NCI-H748 (cell line): ENCODE measurements at regions not wholly inside any gene's neighbourhood (a gene's known extent, or its start where the extent isn't known, plus 50 kb on each side); places are given as distances from the start of the nearest gene placed in this dataset.

ENCODE experiments used
- DNase-seq: peaks from one replicate; lab custom pipeline; 2025; ENCODE audit not compliant: unreplicated experiment; lab: John Stamatoyannopoulos, UW

DNA sequence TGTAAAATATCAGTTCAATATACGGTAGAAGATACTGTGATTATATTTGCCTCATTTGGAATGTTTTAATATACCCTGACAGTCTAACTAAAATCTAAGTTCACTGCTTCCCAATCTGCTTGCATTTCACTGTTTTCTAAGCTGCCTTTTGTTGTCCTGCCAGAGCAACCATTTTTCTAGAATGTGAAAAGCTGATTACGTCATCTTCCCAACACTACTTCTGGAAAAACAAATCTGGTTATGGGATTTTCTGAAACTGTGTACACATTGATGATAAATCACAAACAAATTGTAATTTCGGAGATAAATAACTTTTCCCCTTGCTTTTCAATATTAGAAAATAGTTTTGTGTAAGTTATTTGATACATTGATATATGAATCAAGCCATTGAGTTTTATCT lies 1529.0 kb downstream of the CDH11 start:
- no peak for DNase-seq

DNA sequence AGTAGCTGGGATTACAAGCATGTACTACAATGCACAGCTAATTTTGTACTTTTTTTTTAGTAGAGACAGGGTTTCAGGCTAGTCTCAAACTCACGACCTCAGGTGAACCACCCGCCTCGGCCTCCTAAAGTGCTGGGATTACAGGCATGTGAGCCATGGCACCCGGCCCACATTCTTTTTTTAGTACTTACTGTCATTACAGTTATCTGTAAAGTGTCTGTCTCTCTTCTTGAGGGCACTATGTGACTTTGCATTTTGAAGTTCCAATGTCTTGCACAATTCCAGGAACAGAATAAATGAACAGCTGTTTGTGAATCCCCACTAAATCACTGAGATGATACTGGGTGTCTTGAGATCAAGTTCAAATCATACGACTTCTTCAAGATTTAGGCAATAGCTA lies 1540.3 kb downstream of the CDH11 start:
- DNase-seq: no peak

- DNase-seq: no peak
Observed at GRCh38 chr16:63578791-63579190, 1542.6 kb upstream of the CDH8 start.

DNA sequence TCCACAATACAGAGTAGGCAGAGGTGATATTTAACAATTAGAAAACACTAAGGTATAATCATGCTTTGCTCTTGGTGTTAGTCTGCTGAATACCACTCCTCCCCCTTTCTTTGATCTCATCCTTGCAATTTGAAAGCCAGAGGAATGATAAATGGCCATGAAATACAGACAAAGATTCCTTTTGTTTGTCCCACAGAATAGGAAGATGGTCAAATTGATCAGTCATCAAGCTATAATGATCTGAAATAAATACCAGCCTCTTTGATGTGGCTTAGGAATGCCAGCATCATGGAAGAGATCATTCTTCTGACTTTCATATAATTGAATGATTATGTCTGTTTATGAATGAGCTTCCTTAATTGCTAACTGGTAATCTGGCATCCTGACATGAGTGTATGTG lies 1541.7 kb upstream of the CDH8 start:
- DNase-seq: peak; percentile 3

GRCh38 chr16:63575041-63575440 lies 1538.8 kb upstream of the CDH8 start:
- DNase-seq: no peak

DNA sequence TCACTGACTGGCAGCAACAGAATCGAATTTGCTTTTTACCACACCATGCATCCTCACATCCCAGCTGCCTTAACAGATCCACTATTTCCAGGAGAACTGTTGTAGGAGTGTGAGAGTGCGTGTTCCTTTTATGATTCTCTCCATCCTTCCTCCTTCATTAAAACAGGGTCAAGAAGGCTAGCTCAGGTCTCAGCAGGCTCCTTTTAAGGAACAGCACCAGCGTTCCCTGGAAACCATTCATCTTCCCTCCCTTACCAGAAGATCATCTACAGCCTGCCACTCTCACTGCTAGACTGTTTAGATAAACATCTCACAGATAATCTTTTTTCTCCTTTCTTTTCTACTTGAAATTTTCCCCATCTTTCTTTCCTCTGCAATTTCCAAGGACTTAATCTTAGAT lies 1531.9 kb upstream of the CDH8 start:
- DNase-seq: no peak

DNA sequence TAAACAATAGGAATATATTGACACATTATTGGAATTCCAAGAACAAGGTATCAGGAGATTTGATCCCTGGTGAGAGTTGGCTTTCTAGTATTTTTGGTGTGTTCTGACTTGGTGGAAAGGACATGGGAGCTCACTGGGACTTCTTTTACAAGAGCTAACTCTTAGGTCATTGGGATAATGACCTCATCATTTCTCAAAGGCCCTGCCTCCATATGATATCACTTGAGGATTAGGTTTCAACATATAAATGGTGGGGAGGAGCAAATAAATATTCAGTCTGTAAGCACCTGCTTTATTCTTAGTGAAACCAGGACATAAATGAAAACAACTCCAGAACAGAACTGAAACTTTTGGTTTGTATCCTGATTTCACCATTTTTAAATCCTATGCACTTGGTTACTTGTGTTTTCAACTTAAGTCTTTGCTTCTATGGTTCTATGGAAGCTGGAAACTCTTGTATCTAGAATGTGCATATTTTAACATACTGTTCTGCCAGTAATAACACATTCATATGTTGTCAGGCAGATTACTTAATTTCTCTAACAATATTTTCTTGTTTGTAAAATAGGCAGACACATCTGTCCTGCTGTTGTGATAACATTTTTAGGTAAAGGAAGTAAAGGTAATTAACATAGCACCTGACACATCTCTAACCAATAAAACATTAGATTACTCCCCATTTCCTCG lies 1527.7 kb upstream of the CDH8 start:
- peak; percentile 9 for DNase-seq

GRCh38 chr16:63553980-63554379 lies 1517.7 kb upstream of the CDH8 start:
- no peak for DNase-seq

DNA sequence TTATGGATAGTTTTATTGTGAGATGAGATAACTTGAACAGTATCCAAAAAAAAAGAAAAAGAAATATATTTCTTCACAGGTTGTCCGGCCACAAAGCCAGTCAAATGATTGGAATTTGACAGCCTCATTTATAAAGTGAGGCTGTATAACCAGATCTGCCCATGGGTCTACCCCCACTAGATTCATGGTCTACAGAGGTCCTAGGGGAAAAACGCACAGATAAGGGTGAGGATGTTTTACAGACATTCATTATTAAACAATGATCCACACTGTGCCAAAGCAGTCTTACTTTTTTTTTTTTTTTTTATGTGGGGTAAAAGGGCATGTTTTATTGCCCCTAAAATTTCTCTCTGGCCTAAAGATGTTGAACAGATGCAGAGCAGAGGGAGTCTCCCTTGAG lies 1503.0 kb upstream of the CDH8 start:
- DNase-seq: no peak

DNA sequence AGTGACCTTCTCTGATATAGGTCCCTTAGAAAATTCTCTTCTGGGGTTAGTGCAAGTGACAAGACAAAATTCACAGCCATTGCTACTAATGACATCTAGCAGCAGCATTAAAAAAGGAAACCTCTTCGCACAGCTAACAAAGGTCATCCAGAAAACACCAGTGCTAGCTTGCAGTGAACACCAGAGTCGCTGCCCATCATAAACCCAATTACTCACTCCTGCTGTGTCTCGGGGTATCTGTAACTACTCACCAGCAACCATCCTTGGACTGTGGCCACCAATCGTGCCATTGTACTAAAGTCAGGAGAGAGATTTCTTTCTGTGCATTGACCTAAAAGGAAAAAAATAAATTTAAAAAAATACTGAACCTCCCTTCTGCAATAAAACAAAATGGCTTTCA lies 1494.7 kb upstream of the CDH8 start:
- no peak for DNase-seq

DNA sequence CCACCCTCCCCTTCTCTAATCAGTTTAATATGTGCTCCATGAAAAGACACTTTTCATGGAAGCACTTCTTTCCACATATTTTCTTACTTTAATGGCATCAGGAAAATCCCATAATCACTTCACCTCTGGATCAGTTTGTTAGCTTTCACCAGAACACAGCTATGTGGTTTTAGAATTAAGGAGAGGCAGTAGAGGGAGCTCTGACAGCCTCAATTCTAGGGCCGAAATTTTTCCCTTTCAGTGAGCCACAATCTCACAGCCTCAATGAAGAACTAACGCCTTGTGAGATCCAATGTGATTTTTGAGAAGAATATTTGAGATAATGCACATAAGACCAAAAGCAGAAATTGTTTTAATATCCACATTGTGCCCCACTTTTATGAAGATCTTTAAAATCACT lies 1494.0 kb upstream of the CDH8 start:
- DNase-seq: peak; percentile 8

DNA sequence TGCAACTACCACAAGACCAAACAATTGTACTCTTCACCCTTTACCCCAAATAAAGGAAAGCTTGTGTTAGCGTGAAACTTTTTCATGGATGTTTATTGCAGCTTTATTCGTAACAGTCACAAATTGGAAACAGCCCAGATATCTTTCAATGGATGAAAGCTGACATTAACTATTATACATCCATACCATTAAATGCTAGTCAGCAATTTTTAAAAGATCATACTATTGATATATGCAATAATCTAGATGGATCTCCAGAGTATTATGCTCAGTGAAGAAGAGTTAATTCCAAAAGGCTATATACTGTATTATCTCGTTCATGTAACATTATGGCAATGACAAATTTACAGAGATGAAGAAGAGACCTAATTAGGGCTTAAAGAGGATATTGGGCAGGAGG lies 1491.2 kb upstream of the CDH8 start:
- no peak for DNase-seq

DNA sequence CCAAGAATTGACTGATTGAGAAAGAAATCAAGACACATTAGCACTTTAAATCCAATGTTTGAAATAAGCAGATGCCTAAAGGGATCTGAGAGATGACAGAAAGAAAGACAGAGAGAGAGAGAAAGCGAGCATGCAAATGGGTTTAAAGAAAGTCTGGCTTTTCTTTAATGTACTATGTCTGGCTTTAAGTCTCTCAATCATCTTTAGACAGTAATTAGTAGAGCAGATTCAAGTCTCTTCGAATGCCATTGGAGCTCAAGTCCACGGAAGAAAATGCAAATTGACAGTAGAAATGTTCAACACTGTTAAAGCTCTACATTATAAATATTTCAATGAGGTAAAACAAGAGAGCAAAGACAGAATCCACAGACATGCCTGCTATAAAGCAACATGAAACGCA lies 1480.2 kb upstream of the CDH8 start:
- no peak for DNase-seq

- DNase-seq: no peak
Observed at GRCh38 chr16:63512910-63513309, 1476.7 kb upstream of the CDH8 start.

- DNase-seq: no peak
Observed at GRCh38 chr16:63497408-63497807, 1461.2 kb upstream of the CDH8 start.

- DNase-seq: no peak
Observed at GRCh38 chr16:63496282-63496681, 1460.0 kb upstream of the CDH8 start.

GRCh38 chr16:63488955-63489354 lies 1452.7 kb upstream of the CDH8 start:
- DNase-seq: no peak

- no peak for DNase-seq
Observed at GRCh38 chr16:63481060-63481459, 1444.8 kb upstream of the CDH8 start.

DNA sequence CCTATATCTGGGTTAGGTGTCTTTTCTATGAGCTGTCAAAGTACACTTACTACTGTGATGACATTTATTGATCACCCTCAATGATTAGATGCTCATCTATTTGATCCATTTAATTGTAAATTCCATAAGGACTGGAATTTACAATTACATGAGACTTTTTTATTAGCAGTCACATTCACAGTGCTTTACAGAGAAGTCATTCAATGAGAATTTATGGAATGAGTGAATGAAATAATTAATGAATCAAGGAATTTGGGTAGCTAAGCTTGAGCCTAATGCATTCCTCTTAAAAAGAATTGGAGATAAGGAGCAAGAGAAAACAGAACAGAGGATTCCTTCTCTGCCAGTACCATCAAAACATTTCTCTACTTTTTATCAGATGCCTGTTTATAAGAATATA lies 1437.5 kb upstream of the CDH8 start:
- no peak for DNase-seq

DNA sequence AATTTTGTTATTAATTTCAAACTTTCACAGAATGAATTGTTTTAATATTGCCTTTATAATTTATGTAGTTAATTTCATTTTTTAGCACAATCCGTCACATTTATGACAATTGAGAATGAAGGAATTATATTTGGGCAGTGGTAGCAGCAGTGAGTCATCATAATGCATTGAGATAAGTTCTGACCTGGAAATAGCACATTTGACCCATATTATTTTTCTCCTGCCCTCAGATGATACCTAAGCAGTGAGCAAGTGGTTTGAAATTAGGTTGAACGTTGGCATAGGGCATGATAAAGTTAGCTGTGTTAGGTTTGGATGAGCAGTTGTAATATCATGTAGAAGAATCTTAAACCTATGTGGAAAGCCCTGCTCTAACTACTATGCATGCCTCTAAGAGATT lies 1431.3 kb upstream of the CDH8 start:
- DNase-seq: no peak

DNA sequence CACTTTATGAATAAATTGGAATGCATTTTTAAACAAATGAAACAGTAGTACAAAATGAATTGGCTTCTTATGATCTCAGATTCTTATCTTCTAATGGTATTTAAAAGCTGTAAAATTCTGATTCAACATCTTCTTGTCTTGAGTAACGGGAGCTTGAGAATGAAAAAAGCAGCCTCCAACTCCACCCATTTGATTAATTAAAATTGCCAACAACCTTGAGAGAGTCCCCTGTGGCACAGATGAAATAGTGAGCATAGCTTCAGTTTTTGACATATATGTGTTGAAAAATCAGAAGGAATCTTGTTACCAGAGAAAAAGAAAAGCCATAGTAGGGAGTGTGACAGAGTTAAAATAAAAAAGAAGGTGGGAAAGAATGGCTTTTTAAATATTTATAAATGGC lies 1426.1 kb upstream of the CDH8 start:
- no peak for DNase-seq

DNA sequence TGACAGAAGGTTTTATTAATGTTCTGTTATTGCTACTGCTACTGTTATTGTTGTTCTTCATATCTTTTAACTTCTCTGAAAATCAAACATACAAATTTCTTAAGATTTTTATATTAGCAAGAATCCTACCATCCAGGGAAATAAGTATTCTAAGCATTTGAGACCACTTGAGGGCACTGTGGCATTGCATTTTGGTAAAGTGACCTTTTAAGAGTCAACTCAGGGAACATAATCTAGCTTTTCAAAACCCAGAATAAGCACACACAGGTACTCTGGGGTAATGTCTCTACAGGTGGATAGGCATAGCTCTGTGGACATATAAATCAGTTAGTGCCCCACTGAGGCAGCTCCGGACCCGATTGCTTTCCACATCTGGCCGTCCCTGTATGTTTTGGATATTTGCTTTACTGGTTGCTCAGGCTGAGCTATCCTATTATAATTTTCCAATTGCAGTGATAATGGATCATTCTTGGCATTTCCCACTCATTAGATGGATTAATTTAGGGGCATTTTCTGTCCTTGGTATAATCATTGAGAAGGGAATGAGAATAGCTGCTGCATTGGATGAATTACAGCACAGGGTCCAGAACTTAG lies 1425.1 kb upstream of the CDH8 start:
- DNase-seq: peak; percentile 71

DNA sequence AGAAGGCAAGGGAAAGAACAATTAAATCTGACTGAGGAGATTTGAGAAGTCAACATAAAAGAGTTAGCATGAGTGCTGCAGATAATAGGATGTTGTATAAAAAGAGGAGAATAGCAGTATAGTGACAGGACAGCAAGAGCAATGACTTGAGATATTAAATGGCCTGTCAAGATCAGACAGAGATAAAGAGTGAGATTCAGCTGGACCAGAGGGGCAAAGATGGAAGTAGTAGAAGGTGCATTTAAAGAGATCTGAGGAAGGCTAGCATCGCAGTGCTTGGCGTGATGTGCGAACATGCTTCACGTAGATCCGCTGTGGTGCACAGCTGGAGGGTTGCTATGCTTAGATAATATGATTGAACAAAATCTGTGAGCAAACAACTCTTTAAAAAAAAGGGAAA lies 1422.6 kb upstream of the CDH8 start:
- DNase-seq: peak; percentile 80
